BE2C (cell line): ENCODE measurements at regions not wholly inside any gene's neighbourhood (a gene's known extent, or its start where the extent isn't known, plus 50 kb on each side); places are given as distances from the start of the nearest gene placed in this dataset.

Source experiments
- DNase-seq: peaks from one replicate; pipeline ENCODE4 v3.0.0-alpha.2; 2020
- H3K27me3 ChIP-seq: fragments of 250-450 bp; sonication (Bioruptor Pico); 2 replicates; pipeline ENCODE4 v1.5.1; 2020; ENCODE audit warnings: mild to moderate bottlenecking
- H3K36me3 ChIP-seq: fragments of 250-450 bp; sonication (Bioruptor Pico); 2 replicates; pipeline ENCODE4 v1.5.1; 2020; ENCODE audit warnings: mild to moderate bottlenecking
- H3K4me1 ChIP-seq: fragments of 250-450 bp; sonication (Bioruptor Pico); 2 replicates; pipeline ENCODE4 v1.5.1; 2020
- H3K4me3 ChIP-seq: 2 replicates; pipeline ENCODE4 v1.5.1; 2011; ENCODE audit warnings: low read depth, low read length
- H3K9me3 ChIP-seq: fragments of 250-450 bp; sonication (Bioruptor Pico); 2 replicates; pipeline ENCODE4 v1.5.1; 2020
- CTCF ChIP-seq: IDR thresholded peaks from 2 replicates; pipeline ENCODE4 v1.5.1; 2012; ENCODE audit warnings: mild to moderate bottlenecking, low read depth, low read length

- no peak overlapping the region for H3K4me3 ChIP-seq
Measured at GRCh38 chr16:5479926-5480325, 382.3 kb upstream of the EEF2KMT start.

GRCh38 chr16:5478036-5478435 lies 380.4 kb upstream of the EEF2KMT start:
- no peak overlapping the region for H3K4me3 ChIP-seq
- peaks cover 9% of the 10 kb centered on the region for H3K4me1 ChIP-seq
- no peaks in the 10 kb centered on the region for H3K9me3 ChIP-seq
- no peaks in the 10 kb centered on the region for H3K36me3 ChIP-seq
- DNase-seq, result no peak
- no peaks in the 10 kb centered on the region for H3K27me3 ChIP-seq
- no peak for TF ChIP-seq CTCF

More at GRCh38 chr16:5479926-5480325, 382.3 kb upstream of the EEF2KMT start:
- Histone ChIP-seq H3K36me3 (no peaks in the 10 kb centered on the region), H3K27me3 (no peaks in the 10 kb centered on the region), H3K4me1 (peaks cover 9% of the 10 kb centered on the region), H3K9me3 (no peaks in the 10 kb centered on the region)
- no peak for DNase-seq
- TF ChIP-seq CTCF, result no peak

DNA sequence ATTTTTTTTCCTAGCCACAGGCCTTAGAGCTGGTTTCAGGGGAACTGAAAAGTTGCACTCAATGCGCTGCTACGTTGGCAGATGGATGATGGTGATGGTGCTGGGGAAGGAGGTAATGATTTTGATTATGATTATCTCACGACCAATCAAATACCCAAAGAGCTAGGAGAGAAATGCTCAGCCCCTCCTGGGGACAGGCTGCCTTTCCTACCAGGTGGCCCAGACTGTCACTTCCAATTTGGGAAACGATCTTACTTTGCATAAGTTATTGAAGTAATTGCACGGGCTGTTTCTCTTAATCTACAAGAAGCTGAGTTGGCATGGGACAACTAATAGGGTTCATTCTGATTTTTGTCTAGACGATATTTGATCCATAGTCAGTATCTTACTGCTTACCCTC lies 379.7 kb upstream of the EEF2KMT start:
- Histone ChIP-seq H3K9me3 (no peaks in the 10 kb centered on the region), H3K4me3 (no peak overlapping the region), H3K27me3 (no peaks in the 10 kb centered on the region), H3K4me1 (peaks cover 6% of the 10 kb centered on the region), H3K36me3 (no peaks in the 10 kb centered on the region)
- TF ChIP-seq CTCF, result no peak
- no peak for DNase-seq

DNA sequence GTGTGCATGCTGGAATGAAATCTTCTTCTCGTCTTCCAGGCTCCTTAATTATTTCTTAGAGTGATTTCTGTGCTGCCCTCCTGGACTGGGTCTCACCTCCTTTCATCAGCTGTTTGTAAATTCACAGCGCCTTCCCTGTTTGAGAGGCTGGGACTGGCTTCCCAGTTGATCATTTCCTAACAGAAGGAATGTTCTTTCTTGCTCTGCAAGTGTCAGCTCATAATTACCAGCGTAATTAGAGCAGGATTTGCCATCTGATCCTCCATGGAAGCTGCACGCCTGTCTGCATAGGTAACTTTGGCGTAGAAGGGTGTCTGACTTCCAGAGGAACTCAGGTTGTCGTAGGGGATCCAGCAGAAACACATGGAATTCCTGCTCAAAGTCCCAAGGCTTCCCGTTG lies 375.0 kb upstream of the EEF2KMT start:
- Histone ChIP-seq H3K9me3 (peaks cover 6% of the 10 kb centered on the region; the same call in 1 of the 2 replicates), H3K27me3 (no peaks in the 10 kb centered on the region), H3K36me3 (no peaks in the 10 kb centered on the region), H3K4me1 (peaks cover 10% of the 10 kb centered on the region), H3K4me3 (no peak overlapping the region)
- DNase-seq, result no peak
- no peak for TF ChIP-seq CTCF

- H3K4me1 ChIP-seq, result peaks cover 14% of the 10 kb centered on the region
- peaks cover 6% of the 10 kb centered on the region for H3K9me3 ChIP-seq
- no peak for TF ChIP-seq CTCF
- H3K4me3 ChIP-seq, result no peak overlapping the region
- H3K36me3 ChIP-seq, result no peaks in the 10 kb centered on the region
- no peak for DNase-seq
- H3K27me3 ChIP-seq, result no peaks in the 10 kb centered on the region
Measured at GRCh38 chr16:5468488-5468887, 370.9 kb upstream of the EEF2KMT start.

- TF ChIP-seq CTCF, result no peak
- no peaks in the 10 kb centered on the region for H3K36me3 ChIP-seq
- peaks cover 10% of the 10 kb centered on the region for H3K4me1 ChIP-seq
- H3K27me3 ChIP-seq, result no peaks in the 10 kb centered on the region
- H3K9me3 ChIP-seq, result peaks cover 6% of the 10 kb centered on the region
- no peak for DNase-seq
- no peak overlapping the region for H3K4me3 ChIP-seq
Measured at GRCh38 chr16:5467552-5467951, 370.0 kb upstream of the EEF2KMT start.
